ENCODE measurements at regions not wholly inside any gene's neighbourhood (a gene's known extent, or its start where the extent isn't known, plus 50 kb on each side); places are given as distances from the start of the nearest gene placed in this dataset.

- no peak for DNase-seq
Measured at GRCh38 chr9:11003836-11004235, 391.0 kb upstream of the PTPRD start.

- DNase-seq: no peak
Measured at GRCh38 chr9:11011696-11012095, 398.9 kb upstream of the PTPRD start.

- no peak for DNase-seq
Measured at GRCh38 chr9:11016081-11016480, 403.3 kb upstream of the PTPRD start.

- DNase-seq: no peak
Measured at GRCh38 chr9:11023201-11023600, 410.4 kb upstream of the PTPRD start.

GRCh38 chr9:11025775-11026174 is 413.0 kb upstream of the PTPRD start:
- no peak for DNase-seq

- DNase-seq: no peak
Measured at GRCh38 chr9:11038366-11038765, 425.6 kb upstream of the PTPRD start.

- DNase-seq: no peak
Measured at GRCh38 chr9:11039006-11039405, 426.2 kb upstream of the PTPRD start.

GRCh38 chr9:11045589-11045988 is 432.8 kb upstream of the PTPRD start:
- no peak for DNase-seq

GRCh38 chr9:11063263-11063662 is 450.5 kb upstream of the PTPRD start:
- no peak for DNase-seq

GRCh38 chr9:11064909-11065308 is 452.1 kb upstream of the PTPRD start:
- no peak for DNase-seq

- no peak for DNase-seq
Measured at GRCh38 chr9:11072176-11072575, 459.4 kb upstream of the PTPRD start.

GRCh38 chr9:11086561-11086960 is 473.8 kb upstream of the PTPRD start:
- no peak for DNase-seq

- DNase-seq: no peak
Measured at GRCh38 chr9:11088821-11089374, 476.1 kb upstream of the PTPRD start.

- no peak for DNase-seq
Measured at GRCh38 chr9:11092974-11093373, 480.2 kb upstream of the PTPRD start.

- no peak for DNase-seq
Measured at GRCh38 chr9:11097020-11097419, 484.2 kb upstream of the PTPRD start.

- no peak for DNase-seq
Measured at GRCh38 chr9:11103525-11103924, 490.7 kb upstream of the PTPRD start.

GRCh38 chr9:11107196-11107595 is 494.4 kb upstream of the PTPRD start:
- no peak for DNase-seq

- no peak for DNase-seq
Measured at GRCh38 chr9:11128156-11128555, 515.4 kb upstream of the PTPRD start.

- DNase-seq: no peak
Measured at GRCh38 chr9:11135851-11136250, 523.0 kb upstream of the PTPRD start.

- DNase-seq: no peak
Measured at GRCh38 chr9:11141357-11141756, 528.6 kb upstream of the PTPRD start.

GRCh38 chr9:11142965-11143738 is 530.4 kb upstream of the PTPRD start:
- no peak for DNase-seq

GRCh38 chr9:11144746-11145145 is 531.9 kb upstream of the PTPRD start:
- no peak for DNase-seq

- DNase-seq: no peak
Measured at GRCh38 chr9:11148189-11148588, 535.4 kb upstream of the PTPRD start.

GRCh38 chr9:11149065-11149464 is 536.3 kb upstream of the PTPRD start:
- DNase-seq: no peak

GRCh38 chr9:11158063-11158462 is 545.3 kb upstream of the PTPRD start:
- no peak for DNase-seq
